Fibroblast of skin of scalp (primary cell): ENCODE measurements at regions not wholly inside any gene's neighbourhood (a gene's known extent, or its start where the extent isn't known, plus 50 kb on each side); places are given as distances from the start of the nearest gene placed in this dataset.
A peak's percentile ranks its signal among the peaks of the same experiment; 100 is the strongest.
"Not testable (repeated sequence)": the region's sequence is repeated elsewhere in the genome, so short reads cannot be mapped to it uniquely, and the experiment has no call there.

Experiments used
- DNase-seq: peaks from one replicate; pipeline ENCODE4 v3.0.0-alpha.2; 2013

- DNase-seq, result no peak
Measured at GRCh38 chr7:77484785-77485184, 52.3 kb upstream of the PTPN12 start.

GRCh38 chr7:77482015-77482414 lies 55.1 kb upstream of the PTPN12 start:
- DNase-seq, result no peak

GRCh38 chr7:77481615-77482014 lies 55.5 kb upstream of the PTPN12 start:
- no peak for DNase-seq

- not testable (repeated sequence) for DNase-seq
Measured at GRCh38 chr7:77480102-77480627, 56.9 kb upstream of the PTPN12 start.

GRCh38 chr7:77479536-77480088 lies 57.5 kb upstream of the PTPN12 start:
- DNase-seq, result peak; percentile 13

- no peak for DNase-seq
Measured at GRCh38 chr7:77476871-77477270, 60.2 kb upstream of the PTPN12 start.

GRCh38 chr7:77475181-77475580 lies 59.0 kb upstream of the GSAP start:
- no peak for DNase-seq

GRCh38 chr7:77474756-77475155 lies 58.6 kb upstream of the GSAP start:
- no peak for DNase-seq

- no peak for DNase-seq
Measured at GRCh38 chr7:77473229-77474005, 57.3 kb upstream of the GSAP start.

GRCh38 chr7:77469927-77470326 lies 53.8 kb upstream of the GSAP start:
- no peak for DNase-seq

- DNase-seq, result no peak
Measured at GRCh38 chr7:77467408-77467807, 51.3 kb upstream of the GSAP start.

- no peak for DNase-seq
Measured at GRCh38 chr7:77466450-77466849, 50.3 kb upstream of the GSAP start.
